BLaER1 treated with 17β-estradiol and CSF1 and Interleukin-3, amounts not matched to agents 10 nM and 100 nM (cell line): ENCODE measurements at regions not wholly inside any gene's neighbourhood (a gene's known extent, or its start where the extent isn't known, plus 50 kb on each side); places are given as distances from the start of the nearest gene placed in this dataset.

Experiments used
- H3K27ac ChIP-seq, 11 experiments: shearing (Covaris generic); formaldehyde crosslinking; 2 replicates each; pipeline ENCODE4 v1.8.1; 2022
- H3K27me3 ChIP-seq, 11 experiments: shearing (Covaris generic); formaldehyde crosslinking; 2 replicates each; pipeline ENCODE4 v1.8.1; 2022
- H3K36me3 ChIP-seq, 11 experiments: shearing (Covaris generic); formaldehyde crosslinking; 2 replicates each; pipeline ENCODE4 v1.8.1; 2022
- H3K4me1 ChIP-seq, 10 experiments: shearing (Covaris generic); formaldehyde crosslinking; 2 replicates each; pipeline ENCODE4 v1.8.1; 2022
- H3K4me2 ChIP-seq, 11 experiments: shearing (Covaris generic); formaldehyde crosslinking; 2 replicates each; pipeline ENCODE4 v1.8.1; 2022
- H3K4me3 ChIP-seq, 10 experiments: shearing (Covaris generic); formaldehyde crosslinking; 2 replicates each; pipeline ENCODE4 v1.8.1; 2022
- H3K9ac ChIP-seq, 11 experiments: shearing (Covaris generic); formaldehyde crosslinking; 2 replicates each; pipeline ENCODE4 v1.8.1; 2022
- H3K9me3 ChIP-seq, 11 experiments: shearing (Covaris generic); formaldehyde crosslinking; replicated peaks in 1 of 11; 2 replicates each; pipeline ENCODE4 v1.8.1; 2022
- H4K20me1 ChIP-seq, 11 experiments: shearing (Covaris generic); formaldehyde crosslinking; 2 replicates each; pipeline ENCODE4 v1.8.1; 2022
- Cebpa-rat ChIP-seq, 11 experiments: shearing (Covaris generic); IDR thresholded peaks; 2 replicates each; pipeline ENCODE4 v1.8.1; 2022

- H3K4me1 ChIP-seq = no peaks in the 10 kb centered on the region
- no peaks in the 10 kb centered on the region for H3K27me3 ChIP-seq
- H3K9ac ChIP-seq = no peak overlapping the region
- no peaks in the 10 kb centered on the region; a peak in 1 of 22 replicates for H4K20me1 ChIP-seq
- no peak overlapping the region for H3K4me2 ChIP-seq
- H3K4me3 ChIP-seq = no peak overlapping the region
- peaks cover 0 to 4% (median 0%) of the 10 kb centered on the region in 11 experiments; a peak in 2 of 22 replicates for H3K9me3 ChIP-seq
- H3K36me3 ChIP-seq = no peaks in the 10 kb centered on the region
- no peak for TF ChIP-seq Cebpa-rat (IDR thresholded peaks at IDR 0.05)
- no peak overlapping the region for H3K27ac ChIP-seq
These were observed 763.4 kb downstream of the PCDH18 start for GRCh38 chr4:136768925-136769275.

DNA sequence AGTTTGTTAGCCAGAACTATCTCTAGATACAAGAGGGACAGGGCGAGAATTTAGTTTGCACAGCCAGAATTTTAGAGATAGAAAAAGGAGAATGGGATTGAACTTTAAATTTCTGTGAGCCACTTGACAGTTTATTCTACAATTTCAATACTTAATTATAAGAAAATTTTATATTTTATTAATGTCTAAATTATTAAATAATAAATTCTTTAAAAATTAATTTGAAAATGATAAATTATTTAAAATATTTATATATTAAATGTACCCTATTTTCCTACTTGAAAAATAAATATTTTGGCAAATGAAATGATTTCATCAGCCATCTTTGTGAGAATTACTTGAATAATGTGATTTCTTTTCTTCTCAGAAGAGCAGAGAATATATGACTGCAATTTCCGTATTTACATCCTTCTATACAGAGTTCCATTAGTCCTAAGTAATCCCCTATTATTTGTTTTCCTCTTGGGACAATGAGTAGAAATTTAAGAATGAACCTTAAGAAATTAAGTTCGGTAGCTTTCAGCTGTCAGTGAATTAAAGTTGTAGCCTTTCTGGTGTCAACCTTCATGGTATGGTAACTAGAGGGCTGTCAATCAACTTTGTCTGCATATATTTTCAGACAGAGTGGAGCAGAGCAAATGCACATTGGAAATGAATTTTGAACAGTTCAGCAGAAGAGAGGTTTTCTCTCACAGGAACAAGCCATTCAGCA lies 763.9 kb downstream of the PCDH18 start:
- no peaks in the 10 kb centered on the region for H3K36me3 ChIP-seq
- no peak for TF ChIP-seq Cebpa-rat (IDR thresholded peaks at IDR 0.05)

GRCh38 chr4:136763919-136764318 lies 768.4 kb downstream of the PCDH18 start:
- no peak for TF ChIP-seq Cebpa-rat (IDR thresholded peaks at IDR 0.05)
- Histone ChIP-seq H3K4me3 (no peak overlapping the region), H3K4me1 (no peaks in the 10 kb centered on the region), H3K9me3 (no peaks in the 10 kb centered on the region), H3K36me3 (no peaks in the 10 kb centered on the region), H3K4me2 (no peak overlapping the region), H3K27me3 (no peaks in the 10 kb centered on the region), H4K20me1 (no peaks in the 10 kb centered on the region), H3K9ac (no peak overlapping the region), H3K27ac (no peak overlapping the region)

More for the DNA sequence above, 763.9 kb downstream of the PCDH18 start:
- no peaks in the 10 kb centered on the region for H3K4me1 ChIP-seq
- no peak overlapping the region for H3K9ac ChIP-seq
- H3K9me3 ChIP-seq = peaks cover 0 to 4% (median 0%) of the 10 kb centered on the region in 11 experiments; a peak in 2 of 22 replicates
- no peaks in the 10 kb centered on the region; a peak in 1 of 22 replicates for H4K20me1 ChIP-seq
- no peak overlapping the region for H3K4me2 ChIP-seq
- H3K27ac ChIP-seq = no peak overlapping the region
- no peaks in the 10 kb centered on the region for H3K27me3 ChIP-seq
- H3K4me3 ChIP-seq = no peak overlapping the region

GRCh38 chr4:136755531-136755916 lies 776.8 kb downstream of the PCDH18 start:
- no peak for TF ChIP-seq Cebpa-rat (IDR thresholded peaks at IDR 0.05)

DNA sequence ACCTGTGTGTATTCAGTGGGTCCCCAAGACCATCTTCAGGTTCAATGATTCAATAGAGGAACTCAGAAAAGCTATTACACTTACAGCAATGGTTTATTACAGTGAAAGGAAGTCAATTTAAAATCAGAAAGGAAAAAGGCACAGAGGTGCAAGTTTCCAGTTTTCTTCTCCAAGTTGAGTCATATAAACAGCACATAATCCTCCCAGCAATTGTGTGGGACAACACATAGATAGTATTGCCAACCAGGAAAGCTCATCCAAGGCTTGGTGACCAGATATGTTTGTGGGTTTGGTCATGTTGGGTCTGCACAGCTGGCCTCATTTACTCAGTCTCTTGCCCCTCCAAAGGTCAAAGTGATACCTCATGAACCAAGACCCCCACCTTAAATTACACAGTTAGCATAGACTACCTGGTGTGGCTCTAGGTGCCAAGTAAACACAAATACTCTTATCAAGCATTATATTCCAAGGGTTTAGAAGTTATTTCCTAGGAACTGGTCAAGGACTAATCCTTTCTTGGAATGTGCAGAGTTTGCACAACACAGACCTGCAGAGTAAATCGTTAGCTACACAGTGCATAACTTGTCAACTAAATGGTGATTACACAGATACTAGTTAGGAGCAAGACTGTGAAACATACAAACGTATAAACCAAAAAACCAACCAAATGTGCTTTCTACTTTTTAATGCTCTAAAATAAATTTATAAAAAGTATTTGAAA lies 777.3 kb downstream of the PCDH18 start:
- Histone ChIP-seq H3K9ac (no peak overlapping the region), H3K36me3 (no peaks in the 10 kb centered on the region), H3K4me3 (no peak overlapping the region), H3K4me2 (no peak overlapping the region), H4K20me1 (no peaks in the 10 kb centered on the region), H3K9me3 (no peaks in the 10 kb centered on the region), H3K27ac (no peak overlapping the region), H3K27me3 (no peaks in the 10 kb centered on the region), H3K4me1 (no peaks in the 10 kb centered on the region)
- no peak for TF ChIP-seq Cebpa-rat (IDR thresholded peaks at IDR 0.05)

More at GRCh38 chr4:136755531-136755916, 776.8 kb downstream of the PCDH18 start:
- H3K9ac ChIP-seq = no peak overlapping the region
- H3K9me3 ChIP-seq = no peaks in the 10 kb centered on the region
- H3K36me3 ChIP-seq = no peaks in the 10 kb centered on the region
- no peaks in the 10 kb centered on the region for H4K20me1 ChIP-seq
- no peak overlapping the region for H3K4me2 ChIP-seq
- no peak overlapping the region for H3K27ac ChIP-seq
- no peak overlapping the region for H3K4me3 ChIP-seq
- H3K27me3 ChIP-seq = no peaks in the 10 kb centered on the region
- H3K4me1 ChIP-seq = no peaks in the 10 kb centered on the region

DNA sequence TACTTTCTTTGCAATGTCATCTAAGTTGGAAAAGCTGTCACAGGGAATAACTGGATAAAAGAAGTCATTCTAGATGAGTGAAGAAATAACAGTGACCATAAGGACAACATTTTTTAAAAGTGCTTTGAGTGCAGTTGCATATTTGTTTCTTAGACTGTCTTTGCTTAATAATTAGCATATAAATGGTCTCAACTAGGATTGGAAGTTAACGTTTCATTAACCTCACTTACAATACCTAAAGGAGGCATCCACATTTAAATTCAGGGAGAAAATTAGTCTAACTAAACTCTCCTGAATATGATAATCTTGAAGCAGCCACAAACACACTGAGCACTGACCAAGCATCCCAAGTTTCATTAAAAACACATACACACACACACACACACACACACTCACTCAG lies 780.7 kb downstream of the PCDH18 start:
- H3K27me3 ChIP-seq = no peaks in the 10 kb centered on the region
- no peaks in the 10 kb centered on the region for H3K36me3 ChIP-seq
- no peak overlapping the region for H3K4me3 ChIP-seq
- H3K9me3 ChIP-seq = peaks cover 0 to 13% (median 9%) of the 10 kb centered on the region in 11 experiments; a peak in 12 of 22 replicates
- no peak overlapping the region for H3K4me2 ChIP-seq
- no peaks in the 10 kb centered on the region for H3K4me1 ChIP-seq
- TF ChIP-seq Cebpa-rat (IDR thresholded peaks at IDR 0.05) = no peak
- no peak overlapping the region for H3K9ac ChIP-seq
- H3K27ac ChIP-seq = no peak overlapping the region
- no peaks in the 10 kb centered on the region for H4K20me1 ChIP-seq

DNA sequence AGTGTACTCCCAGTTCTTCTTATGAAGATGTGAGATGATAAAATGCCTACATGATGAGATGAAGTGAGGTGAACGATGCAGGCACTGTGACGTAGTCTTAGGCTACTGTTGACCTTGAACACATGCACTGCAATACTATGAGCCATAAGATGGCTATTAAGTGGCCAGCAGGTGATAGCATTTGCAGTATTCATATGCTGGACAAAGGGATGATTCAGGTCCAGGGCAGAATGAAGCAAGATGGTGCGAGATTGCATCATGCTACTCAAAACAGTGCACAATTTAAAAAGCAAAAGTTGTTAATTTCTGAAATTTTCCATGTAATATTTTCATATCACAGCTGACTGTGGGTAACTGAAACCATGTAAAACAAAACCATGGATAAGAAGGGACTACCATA lies 781.4 kb downstream of the PCDH18 start:
- H3K4me2 ChIP-seq = no peak overlapping the region

GRCh38 chr4:136749989-136750388 lies 782.3 kb downstream of the PCDH18 start:
- H4K20me1 ChIP-seq = no peaks in the 10 kb centered on the region
- no peak for TF ChIP-seq Cebpa-rat (IDR thresholded peaks at IDR 0.05)
- H3K4me2 ChIP-seq = no peak overlapping the region
- peaks cover 0 to 13% (median 9%) of the 10 kb centered on the region in 11 experiments; a peak in 12 of 22 replicates for H3K9me3 ChIP-seq
- no peak overlapping the region for H3K9ac ChIP-seq
- H3K4me3 ChIP-seq = no peak overlapping the region
- no peaks in the 10 kb centered on the region for H3K4me1 ChIP-seq
- H3K27me3 ChIP-seq = no peaks in the 10 kb centered on the region
- H3K27ac ChIP-seq = no peak overlapping the region
- H3K36me3 ChIP-seq = no peaks in the 10 kb centered on the region

More for the DNA sequence above, 781.4 kb downstream of the PCDH18 start:
- no peaks in the 10 kb centered on the region for H3K4me1 ChIP-seq
- H3K36me3 ChIP-seq = no peaks in the 10 kb centered on the region
- no peak for TF ChIP-seq Cebpa-rat (IDR thresholded peaks at IDR 0.05)
- no peak overlapping the region for H3K4me3 ChIP-seq
- H3K9ac ChIP-seq = no peak overlapping the region
- H3K9me3 ChIP-seq = peaks cover 0 to 13% (median 9%) of the 10 kb centered on the region in 11 experiments; a peak in 12 of 22 replicates
- no peak overlapping the region for H3K27ac ChIP-seq
- no peaks in the 10 kb centered on the region for H4K20me1 ChIP-seq
- H3K27me3 ChIP-seq = no peaks in the 10 kb centered on the region

GRCh38 chr4:136748773-136749172 lies 783.5 kb downstream of the PCDH18 start:
- Histone ChIP-seq H3K4me1 (no peaks in the 10 kb centered on the region), H4K20me1 (no peaks in the 10 kb centered on the region), H3K27me3 (no peaks in the 10 kb centered on the region), H3K9ac (no peak overlapping the region), H3K4me2 (no peak overlapping the region), H3K9me3 (peaks cover 4 to 18% (median 10%) of the 10 kb centered on the region in 11 experiments; a peak in 15 of 22 replicates), H3K36me3 (no peaks in the 10 kb centered on the region), H3K27ac (no peak overlapping the region), H3K4me3 (no peak overlapping the region)
- TF ChIP-seq Cebpa-rat (IDR thresholded peaks at IDR 0.05) = no peak
